HG03342 (cell line): ENCODE measurements at regions not wholly inside any gene's neighbourhood (a gene's known extent, or its start where the extent isn't known, plus 50 kb on each side); places are given as distances from the start of the nearest gene placed in this dataset.

Experiments used
- ATAC-seq: cut with Tn5 transposase; IDR thresholded peaks from one replicate; pipeline ENCODE4 v1.9.1; 2021; ENCODE audit warnings: mild to moderate bottlenecking, moderate library complexity; ENCODE audit not compliant: unreplicated experiment

GRCh38 chr18:51692612-51693011 is 495.1 kb upstream of the MEX3C start:
- ATAC-seq = no peak

GRCh38 chr18:51711298-51711889 is 513.9 kb upstream of the MEX3C start:
- ATAC-seq = peak; percentile 88

- ATAC-seq = no peak
Observed at GRCh38 chr18:51712821-51713220, 515.3 kb upstream of the MEX3C start.

GRCh38 chr18:51716277-51716676 is 518.8 kb upstream of the MEX3C start:
- no peak for ATAC-seq

- no peak for ATAC-seq
Observed at GRCh38 chr18:51721388-51721787, 523.9 kb upstream of the MEX3C start.

GRCh38 chr18:51721996-51722395 is 524.5 kb upstream of the MEX3C start:
- ATAC-seq = no peak

- no peak for ATAC-seq
Observed at GRCh38 chr18:51724790-51725721, 527.6 kb upstream of the MEX3C start.

- ATAC-seq = peak; percentile 35
Observed at GRCh38 chr18:51726614-51727013, 529.1 kb upstream of the MEX3C start.

GRCh38 chr18:51727780-51728179 is 530.3 kb upstream of the MEX3C start:
- ATAC-seq = peak; percentile 71

GRCh38 chr18:51731070-51731469 is 533.6 kb upstream of the MEX3C start:
- no peak for ATAC-seq

GRCh38 chr18:51734576-51734975 is 537.1 kb upstream of the MEX3C start:
- ATAC-seq = no peak

GRCh38 chr18:51739044-51739666 is 541.7 kb upstream of the MEX3C start:
- ATAC-seq = peak; percentile 96

- ATAC-seq = peak; percentile 75
Observed at GRCh38 chr18:51751901-51752300, 554.4 kb upstream of the MEX3C start.

GRCh38 chr18:51753365-51754057 is 556.0 kb upstream of the MEX3C start:
- ATAC-seq = no peak

- ATAC-seq = no peak
Observed at GRCh38 chr18:51754566-51754965, 557.1 kb upstream of the MEX3C start.

GRCh38 chr18:51757255-51757924 is 559.9 kb upstream of the MEX3C start:
- ATAC-seq = no peak

GRCh38 chr18:51762373-51762772 is 564.9 kb upstream of the MEX3C start:
- no peak for ATAC-seq

- ATAC-seq = peak; percentile 49
Observed at GRCh38 chr18:51765606-51766360, 568.3 kb upstream of the MEX3C start.

GRCh38 chr18:51767293-51767692 is 569.8 kb upstream of the MEX3C start:
- ATAC-seq = peak; percentile 68

GRCh38 chr18:51778115-51778514 is 561.9 kb upstream of the DCC start:
- no peak for ATAC-seq
